ENCODE measurements at regions not wholly inside any gene's neighbourhood (a gene's known extent, or its start where the extent isn't known, plus 50 kb on each side); places are given as distances from the start of the nearest gene placed in this dataset.
"Not testable (repeated sequence)": the region's sequence is repeated elsewhere in the genome, so short reads cannot be mapped to it uniquely, and the experiment has no call there.

DNA sequence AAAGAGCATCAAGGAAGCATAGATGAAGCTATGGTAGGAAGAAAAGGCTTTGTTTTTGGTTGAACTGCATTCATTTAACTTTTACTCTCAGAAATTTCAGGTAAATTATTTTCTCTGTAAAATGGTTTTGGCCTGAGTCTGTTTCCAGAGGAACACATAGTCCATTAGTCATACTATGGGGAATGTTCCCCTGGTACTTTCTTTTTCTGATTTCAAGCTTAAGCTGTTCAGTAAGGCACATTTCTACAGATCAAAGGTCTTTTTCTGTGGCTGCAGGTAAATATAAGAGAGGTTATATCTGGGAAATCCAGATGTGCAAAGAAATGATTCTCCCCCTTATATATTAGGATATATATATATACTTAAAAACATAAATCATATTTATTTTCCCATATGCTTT is 1744.4 kb upstream of the ADGRL3 start:
- in situ Hi-C loops (cut with HindIII; ENCODE audit: low sequenced_read_pairs), result no loop called here
- TF ChIP-seq CTCF (IDR thresholded peaks at IDR 0.05; ENCODE audit: low read depth, low read length, missing control alignments), result no peak
- DNase-seq (ENCODE audit: low read depth), result no peak
- H3K4me3 ChIP-seq (ENCODE audit: low read depth, low read length), result no peak overlapping the region

DNA sequence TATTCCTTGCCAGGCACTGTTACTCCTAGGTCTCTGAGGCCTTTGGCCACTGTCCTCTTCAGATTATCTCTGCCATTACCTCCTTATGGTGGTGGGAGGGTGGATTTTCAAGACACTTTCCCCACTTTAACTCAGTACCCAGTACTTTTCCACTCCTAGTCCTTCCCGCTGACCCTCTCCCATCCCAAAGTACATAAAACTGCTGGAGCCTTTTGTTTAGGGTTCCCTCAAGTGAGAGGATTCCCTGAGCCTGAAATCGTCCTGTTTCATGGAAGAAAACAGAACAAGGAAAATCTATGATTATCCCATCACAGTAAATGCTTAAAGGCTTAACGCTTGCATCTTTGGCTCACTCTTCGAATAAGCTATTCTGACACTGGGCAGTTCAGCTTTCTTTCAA is 1742.5 kb upstream of the ADGRL3 start:
- H3K4me3 ChIP-seq (ENCODE audit: low read depth, low read length), result no peak overlapping the region
- TF ChIP-seq CTCF (IDR thresholded peaks at IDR 0.05; ENCODE audit: low read depth, low read length, missing control alignments), result no peak
- DNase-seq (ENCODE audit: low read depth), result no peak
- in situ Hi-C loops (cut with HindIII; ENCODE audit: low sequenced_read_pairs), result no loop called here

- DNase-seq (ENCODE audit: low read depth), result no peak
- TF ChIP-seq CTCF (IDR thresholded peaks at IDR 0.05; ENCODE audit: low read depth, low read length, missing control alignments), result no peak
- in situ Hi-C loops (cut with HindIII; ENCODE audit: low sequenced_read_pairs), result no loop called here
- no peak overlapping the region for H3K4me3 ChIP-seq (ENCODE audit: low read depth, low read length)
Observed at GRCh38 chr4:59484944-59485343, 1715.2 kb upstream of the ADGRL3 start.

GRCh38 chr4:59500103-59500502 is 1700.0 kb upstream of the ADGRL3 start:
- in situ Hi-C loops (cut with HindIII; ENCODE audit: low sequenced_read_pairs), result no loop called here
- TF ChIP-seq CTCF (IDR thresholded peaks at IDR 0.05; ENCODE audit: low read depth, low read length, missing control alignments), result no peak
- no peak for DNase-seq (ENCODE audit: low read depth)
- H3K4me3 ChIP-seq (ENCODE audit: low read depth, low read length), result no peak overlapping the region

DNA sequence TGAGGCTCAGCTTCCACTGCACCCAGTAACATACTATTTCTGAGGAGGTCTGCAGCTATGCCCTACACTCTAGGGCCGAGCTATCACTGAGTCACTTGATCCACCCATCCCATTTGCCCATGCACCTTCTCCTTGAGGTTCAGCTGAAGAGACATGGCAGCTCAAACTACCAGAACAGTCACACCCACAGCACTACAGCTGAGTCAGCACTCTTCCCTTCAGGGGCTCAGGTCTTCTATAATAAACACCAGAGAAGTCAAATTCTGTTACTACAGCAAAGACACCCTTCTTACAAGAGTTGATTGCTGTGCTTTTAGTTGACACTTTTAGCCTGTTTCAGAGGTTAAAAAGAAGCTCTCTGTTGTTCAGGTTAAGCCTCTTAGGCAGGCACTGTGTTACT is 1696.4 kb upstream of the ADGRL3 start:
- H3K4me3 ChIP-seq (ENCODE audit: low read depth, low read length), result no peak overlapping the region
- DNase-seq (ENCODE audit: low read depth), result no peak
- in situ Hi-C loops (cut with HindIII; ENCODE audit: low sequenced_read_pairs), result no loop called here
- no peak for TF ChIP-seq CTCF (IDR thresholded peaks at IDR 0.05; ENCODE audit: low read depth, low read length, missing control alignments)

DNA sequence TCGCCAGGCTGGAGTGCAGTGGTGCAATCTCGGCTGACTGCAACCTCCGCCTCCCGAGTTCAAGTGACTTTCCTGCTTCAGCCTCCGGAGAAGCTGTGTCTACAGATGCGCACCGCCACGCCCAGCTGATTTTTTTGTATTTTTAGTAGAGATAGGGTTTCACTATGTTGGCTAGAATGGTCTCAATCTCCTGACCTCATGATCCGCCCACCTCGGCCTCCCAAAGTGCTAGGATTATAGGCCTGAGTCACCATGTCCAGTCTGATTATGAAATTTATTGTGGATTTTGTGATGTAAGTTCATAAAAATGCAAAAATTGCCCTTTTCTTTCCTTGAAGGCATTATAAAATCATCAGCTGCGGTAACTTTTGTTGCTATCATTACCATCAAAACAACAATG is 1688.3 kb upstream of the ADGRL3 start:
- H3K4me3 ChIP-seq (ENCODE audit: low read depth, low read length); in situ Hi-C loops (cut with HindIII; ENCODE audit: low sequenced_read_pairs); DNase-seq (ENCODE audit: low read depth): not testable (repeated sequence)

DNA sequence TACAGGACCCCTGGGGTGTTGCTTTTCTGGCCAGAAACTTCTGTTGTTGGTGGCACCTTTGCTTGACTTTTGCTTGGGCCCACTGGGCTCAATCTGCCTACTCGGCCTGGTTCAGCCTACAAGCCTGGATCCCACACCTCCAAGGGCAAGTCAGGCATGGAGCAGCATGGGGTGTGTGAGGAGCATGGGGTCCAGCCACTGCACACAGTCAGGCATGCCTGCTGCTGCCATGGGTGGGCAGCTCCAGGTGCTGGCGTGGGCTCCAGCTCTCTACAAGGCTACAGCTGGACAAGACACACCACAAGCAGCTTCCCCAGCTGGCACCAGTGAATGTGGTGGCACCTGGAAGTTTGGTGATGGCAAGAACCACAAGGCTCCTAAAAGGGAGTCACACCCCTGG is 1683.1 kb upstream of the ADGRL3 start:
- no peak overlapping the region for H3K4me3 ChIP-seq (ENCODE audit: low read depth, low read length)
- no peak for DNase-seq (ENCODE audit: low read depth)
- no peak for TF ChIP-seq CTCF (IDR thresholded peaks at IDR 0.05; ENCODE audit: low read depth, low read length, missing control alignments)
- in situ Hi-C loops (cut with HindIII; ENCODE audit: low sequenced_read_pairs), result no loop called here

Data from astrocyte of the cerebellum (primary cell).